ENCODE measurements at regions not wholly inside any gene's neighbourhood (a gene's known extent, or its start where the extent isn't known, plus 50 kb on each side); places are given as distances from the start of the nearest gene placed in this dataset.
A peak's percentile ranks its signal among the peaks of the same experiment; 100 is the strongest.
"Not testable (repeated sequence)": the region's sequence is repeated elsewhere in the genome, so short reads cannot be mapped to it uniquely, and the experiment has no call there.

- H3K4me3 ChIP-seq (ENCODE audit: low read depth, low read length): no peak overlapping the region
- TF ChIP-seq CTCF (conservative IDR thresholded peaks at IDR 0.05; ENCODE audit: low read depth, low read length): no peak
- no peak for DNase-seq (ENCODE audit: low read depth)
Observed at GRCh38 chr6:12537389-12537788, 179.2 kb upstream of the PHACTR1 start.

GRCh38 chr6:12538881-12539357 lies 177.6 kb upstream of the PHACTR1 start:
- no peak overlapping the region for H3K4me3 ChIP-seq (ENCODE audit: low read depth, low read length)
- TF ChIP-seq CTCF (conservative IDR thresholded peaks at IDR 0.05; ENCODE audit: low read depth, low read length): no peak
- DNase-seq (ENCODE audit: low read depth): peak; percentile 47

- not testable (repeated sequence) for DNase-seq (ENCODE audit: low read depth); H3K4me3 ChIP-seq (ENCODE audit: low read depth, low read length)
Observed at GRCh38 chr6:12542319-12543115, 174.1 kb upstream of the PHACTR1 start.

- TF ChIP-seq CTCF (conservative IDR thresholded peaks at IDR 0.05; ENCODE audit: low read depth, low read length): no peak
- DNase-seq (ENCODE audit: low read depth): peak; percentile 64
- no peak overlapping the region for H3K4me3 ChIP-seq (ENCODE audit: low read depth, low read length)
Observed at GRCh38 chr6:12543953-12544352, 172.6 kb upstream of the PHACTR1 start.

GRCh38 chr6:12544821-12545565 lies 171.6 kb upstream of the PHACTR1 start:
- H3K4me3 ChIP-seq (ENCODE audit: low read depth, low read length): no peak overlapping the region
- no peak for DNase-seq (ENCODE audit: low read depth)
- no peak for TF ChIP-seq CTCF (conservative IDR thresholded peaks at IDR 0.05; ENCODE audit: low read depth, low read length)

GRCh38 chr6:12545619-12546409 lies 170.8 kb upstream of the PHACTR1 start:
- H3K4me3 ChIP-seq (ENCODE audit: low read depth, low read length): no peak overlapping the region
- DNase-seq (ENCODE audit: low read depth): peak; percentile 67
- no peak for TF ChIP-seq CTCF (conservative IDR thresholded peaks at IDR 0.05; ENCODE audit: low read depth, low read length)

Measured in epithelial cell of proximal tubule (primary cell).